HepG2 (cell line): ENCODE measurements at regions not wholly inside any gene's neighbourhood (a gene's known extent, or its start where the extent isn't known, plus 50 kb on each side); places are given as distances from the start of the nearest gene placed in this dataset.

Experiments
- ATAC-seq: fragments of 200-7000 bp; cut with Tn5 transposase; 3 replicates; pipeline ENCODE4 v1.9.1; 2020; ENCODE audit warnings: mild to moderate bottlenecking, moderate library complexity
- BruUV-seq: library from RNA; stranded (reverse); fragments of 400-500 nt; replicated peaks from 2 replicates; lab custom pipeline; 2021; lab: Mats Ljungman, UMichigan
- CTCF ChIA-PET: fragments of 300-600 bp; formaldehyde crosslinking; extraction: SDS; loops from one replicate; lab custom pipeline; 2021; ENCODE audit warnings: low total read pairs, inconsistent platforms, low intra/inter-chr PET ratio; lab: Yijun Ruan, JAX
- POLR2A ChIA-PET: fragments of 350-600 bp; sonication (Branson Sonifier 250); formaldehyde crosslinking; loops from one replicate; lab custom pipeline; 2020; ENCODE audit warnings: antibody characterized with exemption, inconsistent platforms; lab: Yijun Ruan, JAX
- DNase-seq: peaks from one replicate; pipeline ENCODE4 v3.0.0-alpha.2; 2015; ENCODE audit warnings: low spot score
- FAIRE-seq: peaks from 3 replicates; lab custom pipeline; 2011; peaks lifted over from hg19 to GRCh38; lab: Jason Lieb, UNC
- H2AFZ ChIP-seq: one replicate; pipeline ENCODE4 v1.6.1; 2011; ENCODE audit warnings: low read length, inconsistent platforms
- H3K27ac ChIP-seq: fragments of 300-600 bp; 3 replicates; pipeline ENCODE4 v1.8.0; 2011; ENCODE audit warnings: mixed run types, mild to moderate bottlenecking, mixed read lengths, low read length, inconsistent platforms; ENCODE audit not compliant: insufficient read depth; ENCODE audit errors: extremely low read length
- H3K27me3 ChIP-seq, 2 experiments: fragments of 200-600 bp in 1 of 2; 2 replicates in 1 of 2; 3 replicates in 1 of 2; pipeline versions ENCODE4 v1.6.0 to v1.8.0; 2011; ENCODE audit warnings: low read length in 2 of 2, mild to moderate bottlenecking in 2 of 2, moderate library complexity in 2 of 2, inconsistent platforms in 1 of 2; ENCODE audit not compliant: insufficient read depth in 2 of 2, control insufficient read depth in 1 of 2
- H3K36me3 ChIP-seq, 2 experiments: fragments of 200-600 bp in 1 of 2; replicated peaks in 1 of 2; 2 replicates in 1 of 2; 3 replicates in 1 of 2; pipeline versions ENCODE4 v1.5.1 to v1.8.0; 2011; ENCODE audit warnings: low read length in 2 of 2, inconsistent platforms in 1 of 2; ENCODE audit not compliant: insufficient read depth in 2 of 2, control insufficient read depth in 1 of 2
- H3K4me1 ChIP-seq: 2 replicates; pipeline ENCODE4 v1.5.1; 2012; ENCODE audit warnings: low read length, inconsistent platforms; ENCODE audit not compliant: insufficient read depth
- H3K4me2 ChIP-seq: 2 replicates; pipeline ENCODE4 v1.6.0; 2011; ENCODE audit warnings: low read depth, low read length, inconsistent platforms
- H3K4me3 ChIP-seq, 3 experiments: fragments of 200-600 bp in 1 of 3; sonication (generic), shearing (Covaris generic) in 1 of 3; replicated peaks in 1 of 3; 2 replicates each; pipeline ENCODE4 v1.5.1; 2011 to 2016; ENCODE audit warnings: low read length in 3 of 3, inconsistent platforms in 2 of 3, low read depth in 2 of 3, mild to moderate bottlenecking in 2 of 3, control low read depth in 1 of 3, mixed read lengths in 1 of 3; ENCODE audit not compliant: insufficient read depth in 1 of 3
- H3K79me2 ChIP-seq: one replicate; pipeline ENCODE4 v1.6.1; 2011; ENCODE audit warnings: low read length, inconsistent platforms; ENCODE audit not compliant: insufficient read depth
- H3K9ac ChIP-seq: 2 replicates; pipeline ENCODE4 v1.6.0; 2011; ENCODE audit warnings: mild to moderate bottlenecking, low read depth, low read length, inconsistent platforms; ENCODE audit not compliant: insufficient read depth
- H3K9me3 ChIP-seq: 2 replicates; pipeline ENCODE4 v1.5.1; 2012; ENCODE audit warnings: mild to moderate bottlenecking, low read length
- H4K20me1 ChIP-seq: 2 replicates; pipeline ENCODE4 v1.6.0; 2011; ENCODE audit warnings: inconsistent platforms, mild to moderate bottlenecking, low read length, moderate library complexity; ENCODE audit not compliant: insufficient read depth
- MAFF ChIP-seq: IDR thresholded peaks from 2 replicates; pipeline ENCODE4 v1.6.1; 2011; ENCODE audit warnings: low read depth, low read length, improper control_type of control experiment
- MAFK ChIP-seq, 2 experiments: IDR thresholded peaks in 1 of 2; conservative IDR thresholded peaks in 1 of 2; 2 replicates each; pipeline ENCODE4 v1.6.1; 2011; ENCODE audit warnings: improper control_type of control experiment in 2 of 2, low read length in 2 of 2
- PTBP1 ChIP-seq: fragments of 200-400 bp; formaldehyde crosslinking; IDR thresholded peaks from 2 replicates; pipeline ENCODE4 v1.6.1; 2018; ENCODE audit warnings: low read length, low read depth; ENCODE audit not compliant: poor library complexity, severe bottlenecking
- ZNF629 ChIP-seq: sonication (generic); formaldehyde crosslinking; conservative IDR thresholded peaks from 2 replicates; pipeline ENCODE4 v1.5.0; 2020; ENCODE audit warnings: missing genetic modification reagents
- ZNF703 ChIP-seq: sonication (generic); formaldehyde crosslinking; IDR thresholded peaks from 2 replicates; pipeline ENCODE4 v1.5.1; 2020; ENCODE audit warnings: missing genetic modification reagents, mild to moderate bottlenecking, moderate library complexity, borderline replicate concordance
- ZNF777 ChIP-seq: sonication (generic); formaldehyde crosslinking; IDR thresholded peaks from 2 replicates; pipeline ENCODE4 v1.4.0; 2020; ENCODE audit warnings: missing genetic modification reagents
- WGBS: methylation state at CpG from one replicate; pipeline ENCODE4 v1.1.6; 2017; ENCODE audit warnings: low lambda C conversion rate; 5-methylcytosine and 5-hydroxymethylcytosine counted together
- in situ Hi-C: cut with HindIII; loops from 2 replicates; pipeline ENCODE4 v1.10.0; 2017; ENCODE audit warnings: low pct_unique_long_range_greater_than_20kb; ENCODE audit not compliant: extremely low pct_ligation_motif_present
- intact Hi-C: fragments of 100-400 bp; cut with micrococcal nuclease; formaldehyde crosslinking; loops from one replicate; pipeline ENCODE4 v1.10.0; 2022; ENCODE audit not compliant: unreplicated experiment
- TF ChIP-seq, protein P1 (sequence below): fragments of 450-650 bp; IDR thresholded peaks from 2 replicates; pipeline ENCODE4 v1.6.1; 2017; ENCODE audit warnings: mild to moderate bottlenecking

DNA sequence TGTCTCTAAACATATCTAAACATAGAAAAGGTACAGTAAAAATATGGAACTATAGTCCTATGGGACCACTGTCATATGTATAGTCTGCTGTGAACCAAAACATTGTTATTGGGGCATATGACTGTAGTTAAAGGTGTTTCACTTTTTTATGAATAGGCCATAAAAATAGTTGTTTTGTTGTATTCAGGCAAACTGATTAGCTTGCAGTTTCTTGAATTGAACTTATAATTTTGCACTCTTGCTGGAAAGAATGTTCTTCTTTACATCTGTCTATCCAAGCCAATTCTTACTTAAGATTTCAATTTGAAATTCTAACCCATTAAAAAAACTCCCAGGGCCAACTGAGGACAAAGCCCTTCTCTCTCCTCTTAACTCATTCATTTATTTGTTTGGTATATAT is 234.1 kb downstream of the NOVA1 start:
- Histone ChIP-seq H3K36me3 (no peaks in the 10 kb centered on the region), H3K4me2 (no peak overlapping the region), H2AFZ (no peak overlapping the region), H3K27ac (no peak overlapping the region), H4K20me1 (no peaks in the 10 kb centered on the region), H3K4me1 (no peaks in the 10 kb centered on the region), H3K9ac (no peak overlapping the region), H3K9me3 (peaks cover 94% of the 10 kb centered on the region), H3K79me2 (no peaks in the 10 kb centered on the region), H3K4me3 (no peak overlapping the region), H3K27me3 (no peaks in the 10 kb centered on the region)
- POLR2A ChIA-PET: no interaction called here
- ATAC-seq: no peak
- CTCF ChIA-PET: no interaction called here
- DNase-seq: no peak
- in situ Hi-C loops (no loop called here), intact Hi-C loops (no loop called here)
- peak; percentile 77 to 91 for TF ChIP-seq MAFK (conservative IDR thresholded peaks at IDR 0.05 in 1 of 2, IDR thresholded peaks at IDR 0.05 in 1 of 2; ENCODE audit: low read length in 2 of 2)
- TF ChIP-seq ZNF777: no peak
- TF ChIP-seq PTBP1: no peak
- peak; percentile 78 for TF ChIP-seq MAFF
- BruUV-seq: no TSS peak
- no peak for FAIRE-seq

DNA sequence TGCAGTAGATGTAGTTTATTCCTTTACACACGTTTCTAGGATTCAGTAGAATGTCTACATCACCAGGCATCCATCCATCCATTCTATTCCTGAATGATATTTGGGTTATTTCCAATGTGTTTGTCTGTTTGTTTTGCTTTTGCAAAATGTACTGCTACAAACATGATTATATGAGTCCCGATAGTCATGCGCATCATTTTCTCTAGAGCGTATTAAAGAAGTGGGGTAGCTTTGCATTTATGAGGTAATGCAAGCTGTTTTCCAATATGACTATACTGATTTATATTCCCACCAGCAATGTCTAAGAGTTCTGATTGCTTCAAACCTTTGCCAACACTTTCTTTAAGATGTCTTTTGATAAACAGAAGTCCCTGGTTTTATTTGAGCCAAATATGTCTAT is 253.2 kb downstream of the NOVA1 start:
- ATAC-seq (no peak), FAIRE-seq (no peak), DNase-seq (no peak)
- H3K27me3 ChIP-seq: no peaks in the 10 kb centered on the region
- in situ Hi-C loops (no loop called here), intact Hi-C loops (no loop called here)
- POLR2A ChIA-PET: no interaction called here
- H3K4me2 ChIP-seq: no peak overlapping the region
- H4K20me1 ChIP-seq: no peaks in the 10 kb centered on the region
- no peaks in the 10 kb centered on the region for H3K79me2 ChIP-seq
- no peaks in the 10 kb centered on the region for H3K36me3 ChIP-seq
- peaks cover 91% of the 10 kb centered on the region for H3K9me3 ChIP-seq
- WGBS: 58% methylated on average over 4 of the region's 4 CpGs
- no peaks in the 10 kb centered on the region for H3K4me1 ChIP-seq
- BruUV-seq: no TSS peak
- CTCF ChIA-PET: no interaction called here
- no peak overlapping the region for H3K4me3 ChIP-seq
- H3K27ac ChIP-seq: no peak overlapping the region
- no peak overlapping the region for H2AFZ ChIP-seq
- TF ChIP-seq, protein P1, sequence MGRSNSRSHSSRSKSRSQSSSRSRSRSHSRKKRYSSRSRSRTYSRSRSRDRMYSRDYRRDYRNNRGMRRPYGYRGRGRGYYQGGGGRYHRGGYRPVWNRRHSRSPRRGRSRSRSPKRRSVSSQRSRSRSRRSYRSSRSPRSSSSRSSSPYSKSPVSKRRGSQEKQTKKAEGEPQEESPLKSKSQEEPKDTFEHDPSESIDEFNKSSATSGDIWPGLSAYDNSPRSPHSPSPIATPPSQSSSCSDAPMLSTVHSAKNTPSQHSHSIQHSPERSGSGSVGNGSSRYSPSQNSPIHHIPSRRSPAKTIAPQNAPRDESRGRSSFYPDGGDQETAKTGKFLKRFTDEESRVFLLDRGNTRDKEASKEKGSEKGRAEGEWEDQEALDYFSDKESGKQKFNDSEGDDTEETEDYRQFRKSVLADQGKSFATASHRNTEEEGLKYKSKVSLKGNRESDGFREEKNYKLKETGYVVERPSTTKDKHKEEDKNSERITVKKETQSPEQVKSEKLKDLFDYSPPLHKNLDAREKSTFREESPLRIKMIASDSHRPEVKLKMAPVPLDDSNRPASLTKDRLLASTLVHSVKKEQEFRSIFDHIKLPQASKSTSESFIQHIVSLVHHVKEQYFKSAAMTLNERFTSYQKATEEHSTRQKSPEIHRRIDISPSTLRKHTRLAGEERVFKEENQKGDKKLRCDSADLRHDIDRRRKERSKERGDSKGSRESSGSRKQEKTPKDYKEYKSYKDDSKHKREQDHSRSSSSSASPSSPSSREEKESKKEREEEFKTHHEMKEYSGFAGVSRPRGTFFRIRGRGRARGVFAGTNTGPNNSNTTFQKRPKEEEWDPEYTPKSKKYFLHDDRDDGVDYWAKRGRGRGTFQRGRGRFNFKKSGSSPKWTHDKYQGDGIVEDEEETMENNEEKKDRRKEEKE: no peak
- TF ChIP-seq ZNF703 (no peak), ZNF629 (CRISPR knock-in tag) (no peak)
- no peak overlapping the region for H3K9ac ChIP-seq
